Loucy (cell line): ENCODE measurements at regions not wholly inside any gene's neighbourhood (a gene's known extent, or its start where the extent isn't known, plus 50 kb on each side); places are given as distances from the start of the nearest gene placed in this dataset.

Source experiments
- H2AFZ ChIP-seq: fragments of 200-600 bp; sonication (generic); 2 replicates; pipeline ENCODE4 v1.6.0; 2016; ENCODE audit warnings: antibody characterized with exemption, mild to moderate bottlenecking, low read length, moderate library complexity
- H3F3A ChIP-seq: fragments of 200-600 bp; 2 replicates; pipeline ENCODE4 v1.6.0; 2016; ENCODE audit warnings: antibody characterized with exemption, low read depth, mild to moderate bottlenecking
- H3K27me3 ChIP-seq: fragments of 200-600 bp; sonication (generic); 2 replicates; pipeline ENCODE4 v1.6.1; 2014; ENCODE audit warnings: low read length, mild to moderate bottlenecking; ENCODE audit not compliant: insufficient read depth, poor library complexity, severe bottlenecking
- H3K36me3 ChIP-seq: fragments of 200-600 bp; sonication (generic); 2 replicates; pipeline ENCODE4 v1.6.1; 2016; ENCODE audit warnings: low read length; ENCODE audit not compliant: insufficient read depth
- H3K4me1 ChIP-seq: fragments of 200-600 bp; sonication (generic); 2 replicates; pipeline ENCODE4 v1.5.1; 2014; ENCODE audit warnings: low read length, mild to moderate bottlenecking; ENCODE audit not compliant: insufficient read depth, poor library complexity, severe bottlenecking
- H3K4me2 ChIP-seq: fragments of 200-600 bp; sonication (generic); 2 replicates; pipeline ENCODE4 v1.6.0; 2014; ENCODE audit warnings: antibody characterized with exemption, low read length, low read depth, mild to moderate bottlenecking; ENCODE audit not compliant: poor library complexity, severe bottlenecking
- H3K4me3 ChIP-seq: fragments of 200-600 bp; sonication (generic); 2 replicates; pipeline ENCODE4 v1.5.1; 2014; ENCODE audit warnings: low read length, mild to moderate bottlenecking, mixed read lengths; ENCODE audit not compliant: poor library complexity, severe bottlenecking
- H3K79me2 ChIP-seq: fragments of 200-600 bp; sonication (generic); 2 replicates; pipeline ENCODE4 v1.6.1; 2014; ENCODE audit warnings: low read length; ENCODE audit not compliant: insufficient read depth
- H3K9ac ChIP-seq: fragments of 200-600 bp; sonication (generic); 2 replicates; pipeline ENCODE4 v1.6.0; 2014; ENCODE audit warnings: mild to moderate bottlenecking, low read depth, low read length, moderate library complexity; ENCODE audit not compliant: poor library complexity, severe bottlenecking
- H3K9me2 ChIP-seq: fragments of 200-600 bp; sonication (generic); replicated peaks from 2 replicates; pipeline ENCODE4 v1.6.1; 2016; ENCODE audit warnings: low read depth, low read length, mixed read lengths
- H3K9me3 ChIP-seq: fragments of 200-600 bp; sonication (generic); 2 replicates; pipeline ENCODE4 v1.6.1; 2014; ENCODE audit warnings: mild to moderate bottlenecking, antibody characterized with exemption, low read length, low read depth; ENCODE audit not compliant: insufficient read depth
- H4K20me1 ChIP-seq: fragments of 200-600 bp; sonication (generic); 2 replicates; pipeline ENCODE4 v1.6.0; 2014; ENCODE audit warnings: antibody characterized with exemption, low read length, mild to moderate bottlenecking; ENCODE audit not compliant: insufficient read depth, poor library complexity, severe bottlenecking
- CTCF ChIP-seq: fragments of 200-600 bp; sonication (generic); conservative IDR thresholded peaks from 2 replicates; pipeline ENCODE4 v1.5.1; 2014; ENCODE audit warnings: mild to moderate bottlenecking, antibody characterized with exemption, low read length
- EZH2phosphoT487 ChIP-seq: fragments of 200-600 bp; IDR thresholded peaks from 2 replicates; pipeline ENCODE4 v1.6.1; 2018; ENCODE audit warnings: antibody characterized with exemption, mild to moderate bottlenecking, moderate library complexity, borderline replicate concordance

- Histone ChIP-seq H3F3A (no peaks in the 10 kb centered on the region), H4K20me1 (no peaks in the 10 kb centered on the region), H3K36me3 (no peaks in the 10 kb centered on the region), H3K4me1 (no peaks in the 10 kb centered on the region), H3K9ac (no peak overlapping the region), H3K9me3 (no peaks in the 10 kb centered on the region), H3K9me2 (0 out of 2 replicates have a peak, but pooled peaks cover 4% of the 10 kb centered on the region), H3K79me2 (no peaks in the 10 kb centered on the region), H3K4me3 (no peak overlapping the region), H2AFZ (no peak overlapping the region), H3K4me2 (no peak overlapping the region), H3K27me3 (no peaks in the 10 kb centered on the region)
- TF ChIP-seq EZH2phosphoT487 (no peak), CTCF (no peak)
Observed at GRCh38 chr14:44791730-44792129, 170.0 kb downstream of the KLHL28 start.

- no peaks in the 10 kb centered on the region for H3K9me3 ChIP-seq
- no peak overlapping the region for H3K9ac ChIP-seq
- H3K79me2 ChIP-seq = no peaks in the 10 kb centered on the region
- H3K36me3 ChIP-seq = no peaks in the 10 kb centered on the region
- no peak overlapping the region for H3K4me2 ChIP-seq
- no peak overlapping the region for H3K4me3 ChIP-seq
- H2AFZ ChIP-seq = no peak overlapping the region
- H3F3A ChIP-seq = no peaks in the 10 kb centered on the region
- no peaks in the 10 kb centered on the region for H3K27me3 ChIP-seq
- TF ChIP-seq CTCF (no peak), EZH2phosphoT487 (no peak)
- H3K9me2 ChIP-seq = 0 out of 2 replicates have a peak, but pooled peaks cover 4% of the 10 kb centered on the region
- H3K4me1 ChIP-seq = no peaks in the 10 kb centered on the region
- no peaks in the 10 kb centered on the region for H4K20me1 ChIP-seq
Observed at GRCh38 chr14:44788612-44789011, 173.1 kb downstream of the KLHL28 start.

DNA sequence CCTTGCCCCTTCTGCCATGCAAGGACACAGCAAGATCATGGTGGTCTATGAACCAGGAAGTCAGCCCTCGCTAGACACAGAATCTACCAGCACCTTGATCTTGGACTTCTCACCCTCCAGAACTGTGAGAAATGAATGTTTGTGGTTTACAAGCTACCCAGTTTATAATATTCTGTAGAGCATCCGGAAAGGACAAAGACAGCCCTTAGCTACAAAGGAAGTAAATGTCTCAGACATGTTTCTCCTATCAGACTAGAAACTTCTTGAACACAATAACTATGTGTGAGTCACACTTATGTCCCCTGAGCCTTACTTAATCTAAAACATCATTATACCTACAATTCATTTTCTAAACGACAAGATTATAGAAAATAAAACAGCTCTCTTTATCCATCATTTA lies 176.7 kb downstream of the KLHL28 start:
- Histone ChIP-seq H3K9me3 (no peaks in the 10 kb centered on the region), H3K27me3 (no peaks in the 10 kb centered on the region), H3K9me2 (0 out of 2 replicates have a peak, but pooled peaks cover 4% of the 10 kb centered on the region), H3F3A (no peaks in the 10 kb centered on the region), H3K36me3 (no peaks in the 10 kb centered on the region), H3K9ac (no peak overlapping the region), H4K20me1 (no peaks in the 10 kb centered on the region), H3K4me1 (no peaks in the 10 kb centered on the region), H3K4me2 (no peak overlapping the region), H2AFZ (no peak overlapping the region), H3K79me2 (no peaks in the 10 kb centered on the region), H3K4me3 (no peak overlapping the region)
- TF ChIP-seq EZH2phosphoT487 (no peak), CTCF (no peak)
